ENCODE measurements at regions not wholly inside any gene's neighbourhood (a gene's known extent, or its start where the extent isn't known, plus 50 kb on each side); places are given as distances from the start of the nearest gene placed in this dataset.
"Not testable (repeated sequence)": the region's sequence is repeated elsewhere in the genome, so short reads cannot be mapped to it uniquely, and the experiment has no call there.

- DNase-seq (no peak), ATAC-seq (ENCODE audit: low FRiP score in 2 of 2) (no peak)
- H3K4me1 ChIP-seq: no peaks in the 10 kb centered on the region
- WGBS, 2 donors: 56 to 59% methylated on average over 5 of the region's 5 CpGs
- no peaks in the 10 kb centered on the region for H3K36me3 ChIP-seq
- H3K27me3 ChIP-seq: no peaks in the 10 kb centered on the region
- no peaks in the 10 kb centered on the region for H3K9me3 ChIP-seq
- no peak overlapping the region for H3K27ac ChIP-seq
- H3K4me3 ChIP-seq: no peak overlapping the region
- no peak for TF ChIP-seq POLR2AphosphoS5 (IDR thresholded peaks at IDR 0.05)
- no peak for TF ChIP-seq EP300 (IDR thresholded peaks at IDR 0.05)
- no peak for TF ChIP-seq CTCF (IDR thresholded peaks at IDR 0.05)
- no peak for TF ChIP-seq POLR2A (IDR thresholded peaks at IDR 0.05)
Measured at GRCh38 chr2:228777855-228778355, 493.2 kb downstream of the PID1 start.

- Histone ChIP-seq H3K4me1 (peaks cover 0 to 8% (median 0%) of the 10 kb centered on the region in 4 donors), H3K4me3 (no peak overlapping the region), H3K36me3 (no peaks in the 10 kb centered on the region), H3K27me3 (no peaks in the 10 kb centered on the region), H3K27ac (no peak overlapping the region), H3K9me3 (no peaks in the 10 kb centered on the region)
- TF ChIP-seq POLR2AphosphoS5 (IDR thresholded peaks at IDR 0.05): no peak
- TF ChIP-seq POLR2A (IDR thresholded peaks at IDR 0.05): no peak
- no peak for TF ChIP-seq CTCF (IDR thresholded peaks at IDR 0.05)
- no peak for TF ChIP-seq EP300 (IDR thresholded peaks at IDR 0.05)
- no peak for DNase-seq
- no peak for ATAC-seq (ENCODE audit: low FRiP score in 2 of 2)
- WGBS, 2 donors: 79 to 80% methylated on average over 2 of the region's 2 CpGs
Measured at GRCh38 chr2:228774548-228774947, 496.5 kb downstream of the PID1 start.

- 46 to 70% methylated on average over 1 of the region's 1 CpG for WGBS, 2 donors
- TF ChIP-seq CTCF (IDR thresholded peaks at IDR 0.05): no peak
- TF ChIP-seq EP300 (IDR thresholded peaks at IDR 0.05): peak in 2 of 4 donors; percentile 91 to 93
- peak overlapping the region; percentile 11 to 75 (median 42) for H3K27ac ChIP-seq
- H3K4me1 ChIP-seq: peaks cover 0 to 8% (median 0%) of the 10 kb centered on the region in 4 donors
- DNase-seq: no peak
- peak in 1 of 2 donors; percentile 55 for ATAC-seq (ENCODE audit: low FRiP score in 2 of 2)
- H3K9me3 ChIP-seq: peaks cover 0 to 3% (median 0%) of the 10 kb centered on the region in 4 donors
- H3K36me3 ChIP-seq: no peaks in the 10 kb centered on the region
- no peak overlapping the region for H3K4me3 ChIP-seq
- H3K27me3 ChIP-seq: no peaks in the 10 kb centered on the region
Measured at GRCh38 chr2:228771774-228772173, 499.3 kb downstream of the PID1 start.

DNA sequence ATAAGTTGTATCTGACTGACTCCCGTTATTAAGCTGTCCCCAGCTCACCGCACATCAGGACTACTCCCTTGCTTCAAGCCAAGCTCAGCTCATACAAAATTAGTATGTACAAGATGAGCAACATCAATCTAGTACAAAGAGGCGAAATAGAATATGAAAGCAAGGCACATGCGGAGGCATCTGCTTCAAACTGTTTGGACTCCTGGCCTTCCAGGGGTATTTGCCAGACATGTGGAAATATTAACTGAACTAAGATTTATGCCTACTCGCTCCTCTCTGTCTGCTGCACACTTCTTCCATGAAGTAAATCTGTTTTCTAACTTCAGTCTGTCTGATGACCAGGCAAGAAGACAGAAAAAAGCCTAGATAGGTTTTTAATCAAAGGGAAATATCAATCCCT is 499.8 kb downstream of the PID1 start:
- H3K27ac ChIP-seq: peak overlapping the region; percentile 42 to 82 (median 64)
- peaks cover 0 to 3% (median 0%) of the 10 kb centered on the region in 4 donors for H3K9me3 ChIP-seq
- DNase-seq: no peak
- 78 to 82% methylated on average over 5 of the region's 5 CpGs for WGBS, 2 donors
- no peaks in the 10 kb centered on the region for H3K36me3 ChIP-seq
- no peak for TF ChIP-seq EP300 (IDR thresholded peaks at IDR 0.05)
- no peak for TF ChIP-seq POLR2A (IDR thresholded peaks at IDR 0.05)
- no peak for TF ChIP-seq POLR2AphosphoS5 (IDR thresholded peaks at IDR 0.05)
- TF ChIP-seq CTCF (IDR thresholded peaks at IDR 0.05): no peak
- H3K27me3 ChIP-seq: no peaks in the 10 kb centered on the region
- peak in 1 of 2 donors; percentile 56 for ATAC-seq (ENCODE audit: low FRiP score in 2 of 2)
- peaks cover 0 to 8% (median 0%) of the 10 kb centered on the region in 4 donors for H3K4me1 ChIP-seq
- no peak overlapping the region for H3K4me3 ChIP-seq

DNA sequence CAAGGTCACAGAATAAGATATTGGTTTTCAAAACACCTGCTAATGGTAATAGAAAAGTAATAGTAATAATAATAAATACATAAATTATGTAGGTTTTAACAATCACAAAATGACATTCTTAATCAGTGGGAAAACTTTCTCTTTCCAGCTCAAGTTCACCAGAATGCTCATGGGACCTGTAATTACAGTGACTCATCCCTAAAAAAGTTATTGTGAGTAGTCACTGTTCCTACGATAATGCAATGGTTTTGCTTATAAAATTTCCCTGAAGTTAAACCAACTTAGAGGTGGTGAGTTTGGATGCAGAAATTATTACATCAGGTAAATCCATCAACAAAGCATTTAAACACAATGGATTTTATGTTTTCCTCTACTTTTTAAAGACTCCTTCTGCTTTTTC is 502.3 kb downstream of the PID1 start:
- TF ChIP-seq POLR2A (IDR thresholded peaks at IDR 0.05) (no peak), EP300 (IDR thresholded peaks at IDR 0.05) (no peak), POLR2AphosphoS5 (IDR thresholded peaks at IDR 0.05) (no peak), CTCF (IDR thresholded peaks at IDR 0.05) (no peak)
- ATAC-seq (ENCODE audit: low FRiP score in 2 of 2) (peak in 1 of 2 donors; percentile 41), DNase-seq (no peak)
- peaks cover 0 to 8% (median 0%) of the 10 kb centered on the region in 4 donors for H3K4me1 ChIP-seq
- no peak overlapping the region for H3K4me3 ChIP-seq
- no peak overlapping the region for H3K27ac ChIP-seq
- H3K36me3 ChIP-seq: no peaks in the 10 kb centered on the region
- H3K9me3 ChIP-seq: peaks cover 0 to 3% (median 0%) of the 10 kb centered on the region in 4 donors
- no peaks in the 10 kb centered on the region for H3K27me3 ChIP-seq
- WGBS, 2 donors: 61 to 74% methylated on average over 1 of the region's 1 CpG

- H3K9me3 ChIP-seq; ATAC-seq (ENCODE audit: low FRiP score in 2 of 2); H3K36me3 ChIP-seq; H3K27me3 ChIP-seq; DNase-seq; H3K4me3 ChIP-seq; H3K4me1 ChIP-seq; H3K27ac ChIP-seq: not testable (repeated sequence)
- 62 to 69% methylated on average over 3 of the region's 3 CpGs for WGBS, 2 donors
Measured at GRCh38 chr2:228768141-228768540, 502.9 kb downstream of the PID1 start.
